ENCODE measurements at regions not wholly inside any gene's neighbourhood (a gene's known extent, or its start where the extent isn't known, plus 50 kb on each side); places are given as distances from the start of the nearest gene placed in this dataset.

GRCh38 chr10:59085054-59085453 is 91.4 kb upstream of the PHYHIPL start:
- no peak overlapping the region for H2AFZ ChIP-seq (ENCODE audit: insufficient read depth, low read depth, low read length, poor library complexity, severe bottlenecking)
- Mint-ChIP-seq H3K4me3 (no peak overlapping the region), H3K27me3 (peaks cover 3% of the 10 kb centered on the region), H3K27ac (no peak overlapping the region), H3K4me1 (no peaks in the 10 kb centered on the region), H3K9me3 (ENCODE audit: insufficient read depth) (peaks cover 4% of the 10 kb centered on the region)
- no peaks in the 10 kb centered on the region for H3K27me3 ChIP-seq (replicated peaks in 1 of 4; ENCODE audit: control extremely low read depth in 1 of 4, control insufficient read depth in 3 of 4, insufficient read depth in 4 of 4, low read length in 3 of 4)
- ChIA-PET POLR2A (no interaction called here), CTCF (no interaction called here)
- no peak overlapping the region for H3K9ac ChIP-seq (ENCODE audit: low read length)
- no peaks in the 10 kb centered on the region for H3K4me1 ChIP-seq (ENCODE audit: control insufficient read depth in 2 of 2, insufficient read depth in 2 of 2, low read length in 2 of 2)
- no peak overlapping the region for H3K4me3 ChIP-seq (ENCODE audit: control extremely low read depth in 1 of 5, extremely low read depth in 1 of 5, insufficient read depth in 1 of 5, low read depth in 2 of 5, low read length in 4 of 5)
- TF ChIP-seq, protein P1, sequence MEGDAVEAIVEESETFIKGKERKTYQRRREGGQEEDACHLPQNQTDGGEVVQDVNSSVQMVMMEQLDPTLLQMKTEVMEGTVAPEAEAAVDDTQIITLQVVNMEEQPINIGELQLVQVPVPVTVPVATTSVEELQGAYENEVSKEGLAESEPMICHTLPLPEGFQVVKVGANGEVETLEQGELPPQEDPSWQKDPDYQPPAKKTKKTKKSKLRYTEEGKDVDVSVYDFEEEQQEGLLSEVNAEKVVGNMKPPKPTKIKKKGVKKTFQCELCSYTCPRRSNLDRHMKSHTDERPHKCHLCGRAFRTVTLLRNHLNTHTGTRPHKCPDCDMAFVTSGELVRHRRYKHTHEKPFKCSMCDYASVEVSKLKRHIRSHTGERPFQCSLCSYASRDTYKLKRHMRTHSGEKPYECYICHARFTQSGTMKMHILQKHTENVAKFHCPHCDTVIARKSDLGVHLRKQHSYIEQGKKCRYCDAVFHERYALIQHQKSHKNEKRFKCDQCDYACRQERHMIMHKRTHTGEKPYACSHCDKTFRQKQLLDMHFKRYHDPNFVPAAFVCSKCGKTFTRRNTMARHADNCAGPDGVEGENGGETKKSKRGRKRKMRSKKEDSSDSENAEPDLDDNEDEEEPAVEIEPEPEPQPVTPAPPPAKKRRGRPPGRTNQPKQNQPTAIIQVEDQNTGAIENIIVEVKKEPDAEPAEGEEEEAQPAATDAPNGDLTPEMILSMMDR (IDR thresholded peaks at IDR 0.05), result no peak
- TF ChIP-seq EZH2 (IDR thresholded peaks at IDR 0.05; ENCODE audit: borderline replicate concordance, insufficient read depth, low read depth, low read length, poor library complexity, severe bottlenecking), result no peak
- H3K79me2 ChIP-seq (ENCODE audit: control insufficient read depth, insufficient read depth, low read length), result no peaks in the 10 kb centered on the region
- no peak for DNase-seq
- intact Hi-C loops (cut with micrococcal nuclease), result no loop called here
- no peaks in the 10 kb centered on the region for H3K9me3 ChIP-seq (ENCODE audit: control extremely low read depth in 1 of 3, control insufficient read depth in 2 of 3, insufficient read depth in 1 of 3, low read length in 2 of 3)
- ATAC-seq (ENCODE audit: low read depth), result no peak
- no peaks in the 10 kb centered on the region for H4K20me1 ChIP-seq (ENCODE audit: control insufficient read depth, insufficient read depth, low read length, poor library complexity, severe bottlenecking)
- no peak overlapping the region for H3K27ac ChIP-seq (ENCODE audit: low read length in 2 of 2)
- no peak overlapping the region for H3K4me2 ChIP-seq (replicated peaks; ENCODE audit: low read depth, low read length, poor library complexity, severe bottlenecking)
- H3K36me3 ChIP-seq (replicated peaks in 1 of 2; ENCODE audit: control extremely low read depth in 1 of 2, control insufficient read depth in 1 of 2, extremely low read depth in 1 of 2, insufficient read depth in 2 of 2, low read length in 1 of 2), result no peaks in the 10 kb centered on the region

DNA sequence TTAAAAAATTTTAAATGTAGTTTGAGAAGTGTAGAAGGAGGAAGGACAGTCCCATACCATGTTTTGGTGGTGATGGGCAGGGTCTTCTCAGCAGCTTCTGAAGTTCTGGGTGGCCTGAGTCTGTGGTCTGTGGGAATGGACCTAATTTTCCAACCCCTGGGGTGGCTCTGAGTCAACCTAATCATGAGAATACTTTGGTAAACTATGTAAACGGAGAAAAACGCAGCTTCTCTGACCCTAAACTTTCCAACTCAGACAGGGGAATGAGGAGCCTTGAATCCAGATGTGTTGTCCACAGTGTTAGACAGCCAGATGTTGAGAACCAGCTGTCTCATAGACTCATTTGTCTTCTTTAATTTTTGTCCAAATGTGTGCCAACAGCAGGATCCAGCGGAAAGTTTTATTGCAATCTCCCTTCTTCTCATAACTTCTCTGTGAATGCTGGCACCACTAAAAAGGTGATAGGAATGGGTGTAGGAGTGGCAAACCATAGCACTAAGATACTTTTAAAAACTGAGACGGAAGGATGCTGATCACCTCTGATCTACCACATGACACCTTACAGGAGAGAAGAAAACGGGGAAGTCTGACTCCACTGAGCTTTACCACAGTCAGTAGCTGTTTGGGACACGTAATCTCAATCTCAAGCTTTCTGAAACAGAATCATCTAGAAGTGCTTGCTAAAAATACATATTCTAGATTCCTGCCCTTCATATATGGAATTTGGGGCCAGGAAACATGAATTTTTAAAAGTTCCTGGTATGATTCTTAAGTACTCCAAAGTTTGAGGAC is 90.5 kb upstream of the PHYHIPL start:
- 82% methylated on average over 4 of the region's 6 CpGs for WGBS (ENCODE audit: insufficient coverage)
- peaks cover 4% of the 10 kb centered on the region for H3K9me3 Mint-ChIP-seq (ENCODE audit: insufficient read depth)
- no peaks in the 10 kb centered on the region for H3K79me2 ChIP-seq (ENCODE audit: control insufficient read depth, insufficient read depth, low read length)

More for the DNA sequence above, 90.5 kb upstream of the PHYHIPL start:
- Histone ChIP-seq H3K27ac (ENCODE audit: low read length in 2 of 2) (no peak overlapping the region), H3K36me3 (replicated peaks in 1 of 2; ENCODE audit: control extremely low read depth in 1 of 2, control insufficient read depth in 1 of 2, extremely low read depth in 1 of 2, insufficient read depth in 2 of 2, low read length in 1 of 2) (no peaks in the 10 kb centered on the region), H3K9ac (ENCODE audit: low read length) (no peak overlapping the region), H3K4me3 (ENCODE audit: control extremely low read depth in 1 of 5, extremely low read depth in 1 of 5, insufficient read depth in 1 of 5, low read depth in 2 of 5, low read length in 4 of 5) (no peak overlapping the region), H4K20me1 (ENCODE audit: control insufficient read depth, insufficient read depth, low read length, poor library complexity, severe bottlenecking) (no peaks in the 10 kb centered on the region), H3K9me3 (ENCODE audit: control extremely low read depth in 1 of 3, control insufficient read depth in 2 of 3, insufficient read depth in 1 of 3, low read length in 2 of 3) (no peaks in the 10 kb centered on the region), H3K4me2 (replicated peaks; ENCODE audit: low read depth, low read length, poor library complexity, severe bottlenecking) (no peak overlapping the region), H2AFZ (ENCODE audit: insufficient read depth, low read depth, low read length, poor library complexity, severe bottlenecking) (no peak overlapping the region), H3K27me3 (replicated peaks in 1 of 4; ENCODE audit: control extremely low read depth in 1 of 4, control insufficient read depth in 3 of 4, insufficient read depth in 4 of 4, low read length in 3 of 4) (no peaks in the 10 kb centered on the region), H3K4me1 (ENCODE audit: control insufficient read depth in 2 of 2, insufficient read depth in 2 of 2, low read length in 2 of 2) (no peaks in the 10 kb centered on the region)
- DNase-seq, result no peak
- no peak for TF ChIP-seq EZH2 (IDR thresholded peaks at IDR 0.05; ENCODE audit: borderline replicate concordance, insufficient read depth, low read depth, low read length, poor library complexity, severe bottlenecking)
- TF ChIP-seq, protein P1 (IDR thresholded peaks at IDR 0.05), result no peak
- Mint-ChIP-seq H3K27me3 (peaks cover 3% of the 10 kb centered on the region), H3K27ac (no peak overlapping the region), H3K4me3 (no peak overlapping the region), H3K4me1 (no peaks in the 10 kb centered on the region)
- POLR2A ChIA-PET, result no interaction called here
- intact Hi-C loops (cut with micrococcal nuclease), result no loop called here
- no peak for ATAC-seq (ENCODE audit: low read depth)
- CTCF ChIA-PET, result no interaction called here

Data from B cell (primary cell).